GM12878 (cell line): ENCODE measurements at regions not wholly inside any gene's neighbourhood (a gene's known extent, or its start where the extent isn't known, plus 50 kb on each side); places are given as distances from the start of the nearest gene placed in this dataset.

Source experiments
- ATAC-seq: fragments of 200-7000 bp; cut with Tn5 transposase; 3 replicates; pipeline ENCODE4 v1.9.1; 2020; ENCODE audit warnings: mild to moderate bottlenecking, moderate library complexity
- BruUV-seq: library from RNA; stranded (reverse); fragments of 400-500 nt; replicated peaks from 2 replicates; lab custom pipeline; 2021; lab: Mats Ljungman, UMichigan
- CTCF ChIA-PET: fragments of 300-600 bp; sonication (Branson Sonifier 250); formaldehyde crosslinking; extraction: SDS; loops from one replicate; lab custom pipeline; 2021; ENCODE audit warnings: inconsistent platforms; lab: Yijun Ruan, JAX
- POLR2A ChIA-PET: fragments of 350-600 bp; formaldehyde crosslinking; extraction: SDS; loops from one replicate; lab custom pipeline; 2021; ENCODE audit warnings: inconsistent platforms; lab: Charles Lee
- RAD21 ChIA-PET: fragments of 300-600 bp; sonication (Branson Sonifier 250); formaldehyde crosslinking; loops from one replicate; lab custom pipeline; 2023; ENCODE audit warnings: antibody characterized with exemption; ENCODE audit not compliant: unreplicated experiment; lab: Charles Lee
- SMC1A ChIA-PET: fragments of 300-600 bp; sonication (Branson Sonifier 250); formaldehyde crosslinking; loops from one replicate; lab custom pipeline; 2023; ENCODE audit not compliant: unreplicated experiment, uncharacterized antibody; lab: Charles Lee
- DNase-seq: peaks from one replicate; pipeline ENCODE4 v3.0.0-alpha.2; 2011; ENCODE audit warnings: low read depth, low spot score
- FAIRE-seq: peaks from 3 replicates; lab custom pipeline; 2011; peaks lifted over from hg19 to GRCh38; lab: Jason Lieb, UNC
- H2AFZ ChIP-seq: 2 replicates; pipeline ENCODE4 v1.6.0; 2011; ENCODE audit warnings: low read depth, low read length, control low read depth; ENCODE audit not compliant: control insufficient read depth
- H3K27ac ChIP-seq: 2 replicates; pipeline ENCODE4 v1.5.1; 2011; ENCODE audit warnings: control low read depth; ENCODE audit not compliant: control insufficient read depth, insufficient read depth
- H3K27me3 ChIP-seq, 2 experiments: replicated peaks in 1 of 2; 2 replicates each; pipeline versions ENCODE4 v1.6.0 to v1.6.1; 2011; ENCODE audit warnings: low read length in 1 of 2; ENCODE audit not compliant: control insufficient read depth in 2 of 2, insufficient read depth in 2 of 2
- H3K36me3 ChIP-seq, 2 experiments: 2 replicates each; pipeline ENCODE4 v1.5.1; 2011; ENCODE audit warnings: low read length in 1 of 2; ENCODE audit not compliant: control insufficient read depth in 2 of 2, insufficient read depth in 2 of 2
- H3K4me1 ChIP-seq: 2 replicates; pipeline ENCODE4 v1.6.1; 2011; ENCODE audit warnings: mild to moderate bottlenecking, low read length, moderate library complexity, mixed read lengths; ENCODE audit not compliant: control insufficient read depth, insufficient read depth
- H3K4me2 ChIP-seq: 2 replicates; pipeline ENCODE4 v1.6.0; 2011; ENCODE audit warnings: control low read depth; ENCODE audit not compliant: control insufficient read depth, insufficient read depth
- H3K4me3 ChIP-seq: fragments of 200-600 bp; sonication (generic); 2 replicates; pipeline ENCODE4 v1.5.1; 2016
- H3K79me2 ChIP-seq: 2 replicates; pipeline ENCODE4 v1.6.0; 2011; ENCODE audit warnings: low read length; ENCODE audit not compliant: control insufficient read depth, insufficient read depth
- H3K9ac ChIP-seq: 2 replicates; pipeline ENCODE4 v1.8.0; 2011; ENCODE audit warnings: low read length, control low read depth, mixed read lengths; ENCODE audit not compliant: control insufficient read depth, insufficient read depth
- H3K9me3 ChIP-seq: replicated peaks from 3 replicates; pipeline ENCODE4 v1.5.1; 2011; ENCODE audit warnings: mild to moderate bottlenecking, low read length; ENCODE audit not compliant: control insufficient read depth, insufficient read depth
- H4K20me1 ChIP-seq: 2 replicates; pipeline ENCODE4 v1.6.0; 2011; ENCODE audit not compliant: control insufficient read depth, insufficient read depth
- BCL11A ChIP-seq: IDR thresholded peaks from 2 replicates; pipeline ENCODE4 v1.6.1; 2011; ENCODE audit warnings: low read depth, low read length
- BMI1 ChIP-seq: fragments of 450-650 bp; IDR thresholded peaks from 2 replicates; pipeline ENCODE4 v1.6.1; 2016; ENCODE audit warnings: mild to moderate bottlenecking, moderate library complexity, borderline replicate concordance
- EGR1 ChIP-seq, 2 experiments: IDR thresholded peaks; 1 replicate in 1 of 2; 2 replicates in 1 of 2; pipeline ENCODE4 v1.6.1; 2011 to 2012; ENCODE audit warnings: low read depth in 2 of 2, low read length in 2 of 2, borderline replicate concordance in 1 of 2, mild to moderate bottlenecking in 1 of 2, moderate library complexity in 1 of 2
- NFXL1 ChIP-seq: fragments of 450-650 bp; IDR thresholded peaks from 2 replicates; pipeline ENCODE4 v1.6.1; 2017; ENCODE audit warnings: antibody characterized with exemption, mild to moderate bottlenecking, borderline replicate concordance
- RAD51 ChIP-seq: fragments of 450-650 bp; IDR thresholded peaks from 2 replicates; pipeline ENCODE4 v1.6.1; 2016; ENCODE audit warnings: moderate library complexity, mild to moderate bottlenecking, inconsistent platforms
- SREBF2 ChIP-seq: IDR thresholded peaks from 2 replicates; pipeline ENCODE4 v1.6.1; 2012; ENCODE audit warnings: mild to moderate bottlenecking, low read length
- ZBED1 ChIP-seq: IDR thresholded peaks from 2 replicates; pipeline ENCODE4 v1.6.1; 2016; ENCODE audit warnings: borderline replicate concordance
- ZZZ3 ChIP-seq: IDR thresholded peaks from 2 replicates; pipeline ENCODE4 v1.6.1; 2011; ENCODE audit warnings: low read depth; ENCODE audit not compliant: control insufficient read depth, insufficient read length
- WGBS: methylation state at CpG from one replicate; pipeline ENCODE4 v1.1.6; 2016; ENCODE audit warnings: low lambda C conversion rate; ENCODE audit not compliant: insufficient replicate concordance, insufficient coverage; ENCODE audit errors: missing lambda C conversion rate; 5-methylcytosine and 5-hydroxymethylcytosine counted together
- in situ Hi-C: fragments of 300-500 bp; cut with MboI; formaldehyde crosslinking; loops from 9 replicates; pipeline ENCODE4 v1.14.3; 2018; ENCODE audit warnings: mixed read lengths
- intact Hi-C: fragments of 100-400 bp; cut with micrococcal nuclease; formaldehyde crosslinking; loops from one replicate; pipeline ENCODE4 v1.14.2; 2022; ENCODE audit not compliant: unreplicated experiment
- TF ChIP-seq, protein P1 (sequence below): fragments of 150-350 bp; IDR thresholded peaks from 2 replicates; pipeline ENCODE4 v1.6.1; 2014; ENCODE audit warnings: mild to moderate bottlenecking, low read depth, low read length
- TF ChIP-seq, protein P2 (sequence below): fragments of 150-350 bp; IDR thresholded peaks from 2 replicates; pipeline ENCODE4 v1.6.1; 2016; ENCODE audit warnings: low read depth, low read length

GRCh38 chr13:105817498-105817897 is 718.0 kb downstream of the EFNB2 start:
- Histone ChIP-seq H4K20me1 (no peaks in the 10 kb centered on the region), H3K79me2 (no peaks in the 10 kb centered on the region), H3K4me2 (no peak overlapping the region), H3K27me3 (no peaks in the 10 kb centered on the region), H3K9me3 (no peaks in the 10 kb centered on the region), H2AFZ (no peak overlapping the region), H3K27ac (no peak overlapping the region), H3K4me3 (no peak overlapping the region), H3K36me3 (no peaks in the 10 kb centered on the region), H3K9ac (no peak overlapping the region), H3K4me1 (no peaks in the 10 kb centered on the region)
- SMC1A ChIA-PET: no interaction called here
- POLR2A ChIA-PET: no interaction called here
- CTCF ChIA-PET: no interaction called here
- ATAC-seq (no peak), FAIRE-seq (no peak), DNase-seq (no peak)
- intact Hi-C loops (no loop called here), in situ Hi-C loops (no loop called here)
- 10% methylated on average over 4 of the region's 4 CpGs for WGBS
- TF ChIP-seq SREBF2 (no peak), RAD51 (no peak), EGR1 (IDR thresholded peaks at IDR 0.05; ENCODE audit: borderline replicate concordance in 1 of 2, low read depth in 2 of 2, low read length in 2 of 2) (no peak), ZZZ3 (no peak), ZBED1 (no peak), BMI1 (no peak), NFXL1 (no peak), BCL11A (no peak)
- TF ChIP-seq, protein P1, sequence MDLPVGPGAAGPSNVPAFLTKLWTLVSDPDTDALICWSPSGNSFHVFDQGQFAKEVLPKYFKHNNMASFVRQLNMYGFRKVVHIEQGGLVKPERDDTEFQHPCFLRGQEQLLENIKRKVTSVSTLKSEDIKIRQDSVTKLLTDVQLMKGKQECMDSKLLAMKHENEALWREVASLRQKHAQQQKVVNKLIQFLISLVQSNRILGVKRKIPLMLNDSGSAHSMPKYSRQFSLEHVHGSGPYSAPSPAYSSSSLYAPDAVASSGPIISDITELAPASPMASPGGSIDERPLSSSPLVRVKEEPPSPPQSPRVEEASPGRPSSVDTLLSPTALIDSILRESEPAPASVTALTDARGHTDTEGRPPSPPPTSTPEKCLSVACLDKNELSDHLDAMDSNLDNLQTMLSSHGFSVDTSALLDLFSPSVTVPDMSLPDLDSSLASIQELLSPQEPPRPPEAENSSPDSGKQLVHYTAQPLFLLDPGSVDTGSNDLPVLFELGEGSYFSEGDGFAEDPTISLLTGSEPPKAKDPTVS: no peak
- TF ChIP-seq, protein P2, sequence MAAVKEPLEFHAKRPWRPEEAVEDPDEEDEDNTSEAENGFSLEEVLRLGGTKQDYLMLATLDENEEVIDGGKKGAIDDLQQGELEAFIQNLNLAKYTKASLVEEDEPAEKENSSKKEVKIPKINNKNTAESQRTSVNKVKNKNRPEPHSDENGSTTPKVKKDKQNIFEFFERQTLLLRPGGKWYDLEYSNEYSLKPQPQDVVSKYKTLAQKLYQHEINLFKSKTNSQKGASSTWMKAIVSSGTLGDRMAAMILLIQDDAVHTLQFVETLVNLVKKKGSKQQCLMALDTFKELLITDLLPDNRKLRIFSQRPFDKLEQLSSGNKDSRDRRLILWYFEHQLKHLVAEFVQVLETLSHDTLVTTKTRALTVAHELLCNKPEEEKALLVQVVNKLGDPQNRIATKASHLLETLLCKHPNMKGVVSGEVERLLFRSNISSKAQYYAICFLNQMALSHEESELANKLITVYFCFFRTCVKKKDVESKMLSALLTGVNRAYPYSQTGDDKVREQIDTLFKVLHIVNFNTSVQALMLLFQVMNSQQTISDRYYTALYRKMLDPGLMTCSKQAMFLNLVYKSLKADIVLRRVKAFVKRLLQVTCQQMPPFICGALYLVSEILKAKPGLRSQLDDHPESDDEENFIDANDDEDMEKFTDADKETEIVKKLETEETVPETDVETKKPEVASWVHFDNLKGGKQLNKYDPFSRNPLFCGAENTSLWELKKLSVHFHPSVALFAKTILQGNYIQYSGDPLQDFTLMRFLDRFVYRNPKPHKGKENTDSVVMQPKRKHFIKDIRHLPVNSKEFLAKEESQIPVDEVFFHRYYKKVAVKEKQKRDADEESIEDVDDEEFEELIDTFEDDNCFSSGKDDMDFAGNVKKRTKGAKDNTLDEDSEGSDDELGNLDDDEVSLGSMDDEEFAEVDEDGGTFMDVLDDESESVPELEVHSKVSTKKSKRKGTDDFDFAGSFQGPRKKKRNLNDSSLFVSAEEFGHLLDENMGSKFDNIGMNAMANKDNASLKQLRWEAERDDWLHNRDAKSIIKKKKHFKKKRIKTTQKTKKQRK: no peak
- RAD21 ChIA-PET: no interaction called here
- no TSS peak for BruUV-seq
